Peyer's patch (tissue), 4 donors: ENCODE measurements at regions not wholly inside any gene's neighbourhood (a gene's known extent, or its start where the extent isn't known, plus 50 kb on each side); places are given as distances from the start of the nearest gene placed in this dataset.

Experiments
- DNase-seq, 3 donors: peaks; one replicate each; pipeline ENCODE4 v3.0.0-alpha.2; 2017 to 2019
- H3K27ac ChIP-seq, 4 donors: fragments of 200-600 bp; sonication (generic); one replicate each; pipeline ENCODE4 v1.5.1; 2016 to 2019
- H3K27me3 ChIP-seq, 2 donors: fragments of 200-600 bp; sonication (generic); one replicate each; pipeline ENCODE4 v1.5.1; 2019
- H3K36me3 ChIP-seq, 3 donors: fragments of 200-600 bp; sonication (generic); one replicate each; pipeline ENCODE4 v1.5.1; 2016 to 2019
- H3K4me1 ChIP-seq, 4 donors: fragments of 200-600 bp; sonication (generic); one replicate each; pipeline ENCODE4 v1.5.1; 2016 to 2019
- H3K4me3 ChIP-seq, 4 donors: fragments of 200-600 bp; sonication (generic); 1 replicate in 3 of 4; 2 replicates in 1 of 4; pipeline ENCODE4 v1.5.1; 2016 to 2019; ENCODE audit warnings: mild to moderate bottlenecking in 1 of 4
- H3K9me3 ChIP-seq, 4 donors: fragments of 200-600 bp; sonication (generic); one replicate each; pipeline ENCODE4 v1.5.1; 2016 to 2019; ENCODE audit warnings: mild to moderate bottlenecking in 1 of 4
- CTCF ChIP-seq, 6 experiments: fragments of 450-650 bp in 4 of 6; fragments of 200-600 bp in 2 of 6; sonication (generic) in 1 of 6; IDR thresholded peaks; one replicate each; pipeline ENCODE4 v1.5.1; 2017 to 2019; ENCODE audit warnings: antibody characterized with exemption in 6 of 6, mild to moderate bottlenecking in 3 of 6, moderate library complexity in 1 of 6
- POLR2A ChIP-seq, 2 donors: fragments of 450-650 bp; IDR thresholded peaks; one replicate each; pipeline ENCODE4 v1.5.1; 2017; ENCODE audit warnings: antibody characterized with exemption in 2 of 2, mild to moderate bottlenecking in 2 of 2, moderate library complexity in 2 of 2

GRCh38 chr12:84658877-84659276 is 253.7 kb downstream of the SLC6A15 start:
- no peak overlapping the region for H3K4me3 ChIP-seq
- no peaks in the 10 kb centered on the region for H3K4me1 ChIP-seq
- no peak overlapping the region for H3K27ac ChIP-seq
- H3K27me3 ChIP-seq, result no peaks in the 10 kb centered on the region
- H3K9me3 ChIP-seq, result no peaks in the 10 kb centered on the region
- DNase-seq, result no peak
- TF ChIP-seq CTCF (IDR thresholded peaks at IDR 0.05) (no peak), POLR2A (IDR thresholded peaks at IDR 0.05) (no peak)
- no peaks in the 10 kb centered on the region for H3K36me3 ChIP-seq

- Histone ChIP-seq H3K4me1 (no peaks in the 10 kb centered on the region), H3K9me3 (no peaks in the 10 kb centered on the region), H3K27ac (no peak overlapping the region), H3K36me3 (no peaks in the 10 kb centered on the region), H3K4me3 (no peak overlapping the region), H3K27me3 (no peaks in the 10 kb centered on the region)
- TF ChIP-seq POLR2A (IDR thresholded peaks at IDR 0.05) (no peak), CTCF (IDR thresholded peaks at IDR 0.05) (no peak)
- no peak for DNase-seq
These were observed 255.9 kb downstream of the SLC6A15 start for GRCh38 chr12:84656705-84657104.

GRCh38 chr12:84653482-84653881 is 259.1 kb downstream of the SLC6A15 start:
- Histone ChIP-seq H3K27ac (no peak overlapping the region), H3K36me3 (no peaks in the 10 kb centered on the region), H3K4me1 (no peaks in the 10 kb centered on the region), H3K9me3 (no peaks in the 10 kb centered on the region), H3K4me3 (no peak overlapping the region), H3K27me3 (no peaks in the 10 kb centered on the region)
- no peak for TF ChIP-seq POLR2A (IDR thresholded peaks at IDR 0.05)
- TF ChIP-seq CTCF (IDR thresholded peaks at IDR 0.05), result no peak
- no peak for DNase-seq

- no peak overlapping the region for H3K27ac ChIP-seq
- no peak for DNase-seq
- no peaks in the 10 kb centered on the region for H3K27me3 ChIP-seq
- H3K36me3 ChIP-seq, result no peaks in the 10 kb centered on the region
- H3K9me3 ChIP-seq, result no peaks in the 10 kb centered on the region
- TF ChIP-seq POLR2A (IDR thresholded peaks at IDR 0.05), result no peak
- TF ChIP-seq CTCF (IDR thresholded peaks at IDR 0.05), result no peak
- no peak overlapping the region for H3K4me3 ChIP-seq
- no peaks in the 10 kb centered on the region for H3K4me1 ChIP-seq
These were observed 264.2 kb downstream of the SLC6A15 start for GRCh38 chr12:84648425-84648824.

GRCh38 chr12:84644908-84645307 is 267.7 kb downstream of the SLC6A15 start:
- Histone ChIP-seq H3K9me3 (no peaks in the 10 kb centered on the region), H3K4me3 (no peak overlapping the region), H3K4me1 (no peaks in the 10 kb centered on the region), H3K27me3 (no peaks in the 10 kb centered on the region), H3K36me3 (no peaks in the 10 kb centered on the region), H3K27ac (no peak overlapping the region)
- TF ChIP-seq CTCF (IDR thresholded peaks at IDR 0.05) (no peak), POLR2A (IDR thresholded peaks at IDR 0.05) (no peak)
- DNase-seq, result no peak

GRCh38 chr12:84643993-84644392 is 268.6 kb downstream of the SLC6A15 start:
- H3K9me3 ChIP-seq, result no peaks in the 10 kb centered on the region
- H3K4me3 ChIP-seq, result no peak overlapping the region
- DNase-seq, result no peak
- H3K27ac ChIP-seq, result no peak overlapping the region
- no peaks in the 10 kb centered on the region for H3K27me3 ChIP-seq
- no peaks in the 10 kb centered on the region for H3K36me3 ChIP-seq
- TF ChIP-seq POLR2A (IDR thresholded peaks at IDR 0.05), result no peak
- TF ChIP-seq CTCF (IDR thresholded peaks at IDR 0.05), result no peak
- no peaks in the 10 kb centered on the region for H3K4me1 ChIP-seq
